AG20443 (cell line): ENCODE measurements at regions not wholly inside any gene's neighbourhood (a gene's known extent, or its start where the extent isn't known, plus 50 kb on each side); places are given as distances from the start of the nearest gene placed in this dataset.
"Not testable (repeated sequence)": the region's sequence is repeated elsewhere in the genome, so short reads cannot be mapped to it uniquely, and the experiment has no call there.

Experiments used
- DNase-seq: peaks from one replicate; pipeline ENCODE4 v3.0.0; 2012; ENCODE audit warnings: low spot score, mixed read lengths

DNA sequence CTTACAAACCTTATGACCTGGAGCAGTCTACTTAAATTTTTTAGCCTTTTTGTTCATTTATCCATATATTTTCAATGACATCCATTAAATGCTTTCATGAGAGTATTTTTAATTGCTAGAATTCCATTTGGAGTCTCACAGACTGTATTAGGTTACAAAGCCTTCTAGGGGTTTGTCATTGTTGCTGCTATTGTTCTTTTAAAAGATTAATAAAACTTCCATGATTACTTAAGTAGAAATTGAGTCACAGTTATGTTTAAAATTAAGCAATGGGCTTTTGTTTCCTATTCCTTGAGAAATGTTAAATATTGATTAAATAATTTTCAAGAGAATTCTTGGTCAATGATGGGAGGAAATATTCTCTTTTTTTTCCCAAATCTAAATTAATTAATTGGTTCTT, 1408.4 kb upstream of the RAG2 start:
- DNase-seq = no peak

DNA sequence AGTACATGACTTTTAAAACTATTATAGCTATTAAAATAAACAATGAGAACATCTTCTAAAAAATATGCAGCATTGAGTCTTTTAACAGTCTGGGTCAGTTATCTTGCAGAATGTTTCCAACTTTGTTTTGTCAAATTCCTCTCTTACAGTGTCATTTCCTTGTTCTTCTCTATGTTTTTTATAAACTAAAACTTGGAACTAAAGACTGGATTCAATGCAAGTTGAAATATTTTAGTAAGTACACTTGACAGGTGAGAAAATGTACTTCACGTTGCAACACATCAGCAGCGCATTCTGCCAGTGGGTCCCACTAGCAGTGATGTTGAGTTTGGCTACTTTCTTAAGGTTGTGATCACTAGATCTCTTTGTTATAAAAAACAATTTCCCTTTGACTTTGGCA, 1407.6 kb upstream of the RAG2 start:
- no peak for DNase-seq

DNA sequence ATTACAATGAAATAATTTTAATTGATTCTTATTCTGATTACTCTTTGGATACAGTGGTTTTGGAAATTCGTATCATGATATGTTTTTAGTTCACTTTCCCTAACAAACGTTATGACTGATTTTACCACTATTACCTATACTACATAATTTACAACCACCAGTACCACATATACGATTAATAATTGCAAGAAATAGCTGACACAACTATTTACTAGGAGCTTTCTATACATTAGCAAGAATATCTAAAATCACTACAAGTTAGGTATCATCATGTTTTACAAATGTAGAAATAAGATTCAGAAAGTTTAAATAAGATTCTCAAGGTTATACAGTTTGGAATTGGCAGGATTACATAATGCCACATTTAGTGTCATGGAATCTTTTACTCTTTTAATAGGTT, 1401.1 kb upstream of the RAG2 start:
- DNase-seq = no peak

DNA sequence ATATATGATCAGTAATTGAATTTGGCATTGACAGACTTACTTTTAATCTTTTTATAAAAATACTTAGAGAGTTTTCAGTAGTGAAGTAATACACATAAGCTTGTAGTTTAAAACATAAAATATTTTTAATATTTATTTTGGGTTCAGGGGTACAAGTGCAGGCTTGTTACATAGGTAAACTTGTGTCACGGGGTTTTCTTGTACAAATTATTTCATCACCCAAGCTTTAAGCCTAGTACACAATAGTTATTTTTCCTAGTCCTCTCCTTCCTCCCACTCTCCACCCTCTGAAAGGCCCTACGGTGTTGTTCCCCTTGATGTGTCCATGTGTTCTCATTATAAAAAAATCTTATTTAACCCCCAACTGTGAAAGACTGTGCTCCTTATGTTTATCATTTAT, 1397.8 kb upstream of the RAG2 start:
- DNase-seq = no peak

DNA sequence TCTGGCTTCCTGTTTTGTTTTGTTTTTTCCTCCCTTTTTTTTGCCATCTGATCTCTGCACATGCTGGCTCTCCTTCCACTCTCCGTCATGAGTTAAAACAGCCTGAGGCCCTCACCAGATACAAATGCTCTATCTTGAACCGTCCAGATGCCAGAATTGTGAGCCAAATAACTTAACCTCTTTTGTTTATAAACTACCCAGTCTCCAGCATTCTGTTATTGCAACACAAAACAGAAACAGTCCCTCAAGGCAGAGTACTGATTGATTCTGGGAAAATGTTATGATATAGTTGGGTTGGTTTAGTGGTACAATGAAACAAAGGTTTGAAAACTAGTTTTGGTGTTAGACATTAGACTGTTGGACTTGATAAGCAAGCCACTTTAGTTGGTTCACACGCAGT, 1390.0 kb upstream of the RAG2 start:
- no peak for DNase-seq

DNA sequence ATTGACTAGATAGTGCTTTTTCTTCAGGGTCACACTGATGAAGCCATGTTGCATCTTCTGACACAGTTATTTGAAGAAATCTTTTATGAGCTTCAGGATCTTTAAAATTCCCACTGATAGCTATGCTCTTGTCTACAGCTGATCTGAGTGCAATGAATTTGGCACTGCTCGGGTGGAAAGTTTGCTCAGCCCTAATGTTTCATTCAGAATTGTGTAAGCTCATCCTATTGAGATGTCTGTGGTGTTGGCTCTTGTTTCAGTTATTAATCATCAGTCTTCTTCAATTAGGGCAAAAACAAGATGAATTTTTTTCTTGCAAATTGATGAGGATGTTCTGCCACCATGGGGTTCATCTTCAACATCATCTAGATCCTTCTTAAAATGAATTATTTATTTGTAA, 1387.0 kb upstream of the RAG2 start:
- no peak for DNase-seq

DNA sequence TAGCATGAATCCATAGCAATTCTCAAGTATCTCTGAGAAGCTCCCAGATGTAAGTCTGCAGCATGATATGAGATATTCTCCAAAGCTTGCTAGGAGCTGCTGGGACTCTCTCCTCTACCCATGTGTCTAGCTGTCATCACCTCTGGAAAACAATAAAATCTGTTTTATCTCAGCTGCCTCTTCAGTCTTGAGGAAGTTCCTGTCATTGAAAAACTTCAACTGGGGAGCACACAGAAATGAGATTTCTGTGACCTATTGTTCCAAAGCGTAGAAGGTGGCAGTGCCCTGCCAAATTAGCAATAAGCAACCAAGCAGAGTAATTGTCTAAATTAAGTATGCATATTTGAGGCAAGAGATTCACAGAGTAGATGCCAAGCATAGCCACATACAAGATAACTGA, 1380.6 kb upstream of the RAG2 start:
- DNase-seq = no peak

DNA sequence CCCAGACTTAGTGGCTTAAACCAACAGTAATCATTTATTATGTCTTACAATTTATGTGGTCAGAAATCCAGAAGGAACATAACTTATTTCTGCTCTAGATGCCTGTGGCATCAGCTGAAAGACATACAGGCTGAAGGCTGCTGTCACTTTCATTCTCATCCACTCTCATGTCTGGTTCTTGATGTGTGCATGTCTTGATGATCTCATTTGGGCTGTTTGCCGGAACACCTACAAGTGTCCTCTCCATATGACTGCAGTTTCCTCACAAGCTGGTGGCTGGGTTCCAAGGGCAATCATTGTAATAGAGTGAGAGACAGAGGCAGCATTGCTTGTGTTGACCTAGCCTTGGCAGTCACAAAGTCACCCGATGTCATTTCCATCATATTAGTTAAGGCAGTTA, 1375.9 kb upstream of the RAG2 start:
- DNase-seq = no peak

DNA sequence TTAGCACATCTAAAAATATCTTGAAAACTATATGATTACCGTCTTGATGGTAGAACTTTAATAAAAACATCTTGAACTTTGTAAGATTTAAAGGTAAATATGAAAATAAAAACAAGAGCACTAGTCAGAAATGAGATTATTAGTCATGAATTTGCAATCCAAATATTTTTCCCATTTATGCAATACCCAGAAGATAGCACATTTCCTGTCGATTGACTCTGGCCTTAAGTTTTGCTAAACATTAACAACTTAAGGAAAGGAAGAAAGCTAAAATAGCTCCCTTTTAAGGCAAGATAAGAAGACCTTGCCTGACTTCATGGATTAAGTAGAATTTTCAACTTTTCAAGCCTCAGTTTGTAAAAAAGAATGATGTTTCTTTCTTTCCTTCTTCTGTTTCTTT, 1374.7 kb upstream of the RAG2 start:
- no peak for DNase-seq

DNA sequence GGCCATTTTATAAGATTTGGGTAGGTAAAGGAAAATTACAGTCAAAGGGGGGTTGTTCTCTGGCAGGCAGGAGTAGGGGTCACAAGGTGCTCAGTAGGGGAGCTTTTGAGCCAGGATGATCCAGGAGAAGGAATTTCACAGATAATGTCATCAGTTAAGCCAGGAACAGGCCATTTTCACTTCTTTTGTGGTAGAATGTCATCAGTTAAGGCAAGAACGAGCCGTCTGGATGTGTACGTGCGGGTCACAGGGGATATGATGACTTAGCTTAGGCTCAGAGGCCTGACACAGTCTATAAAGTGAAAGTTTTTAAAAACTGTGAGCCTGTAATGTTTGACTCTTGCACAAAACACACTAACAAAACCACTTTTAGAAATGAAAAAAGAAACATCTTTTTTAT, 1371.3 kb upstream of the RAG2 start:
- not testable (repeated sequence) for DNase-seq

DNA sequence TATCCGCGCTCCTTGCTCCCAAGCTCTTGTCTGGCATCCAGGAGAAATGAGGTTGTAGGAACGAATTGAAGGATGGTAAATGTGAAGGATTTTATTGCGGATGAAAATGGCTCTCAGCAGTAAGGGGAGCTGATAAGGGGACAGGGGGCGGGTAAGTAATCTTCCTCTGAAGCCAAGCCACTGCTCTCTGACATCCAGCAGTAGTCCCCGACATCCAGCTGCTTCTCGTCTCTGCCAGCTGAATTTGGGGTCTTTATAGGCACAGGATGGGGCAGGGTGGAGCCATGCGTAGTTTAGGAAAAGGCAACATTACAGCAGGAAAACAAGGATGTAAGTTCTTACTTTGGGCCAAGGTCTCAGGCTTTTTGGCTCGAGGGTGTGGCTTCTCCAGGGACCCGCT, 1370.1 kb upstream of the RAG2 start:
- DNase-seq = no peak

DNA sequence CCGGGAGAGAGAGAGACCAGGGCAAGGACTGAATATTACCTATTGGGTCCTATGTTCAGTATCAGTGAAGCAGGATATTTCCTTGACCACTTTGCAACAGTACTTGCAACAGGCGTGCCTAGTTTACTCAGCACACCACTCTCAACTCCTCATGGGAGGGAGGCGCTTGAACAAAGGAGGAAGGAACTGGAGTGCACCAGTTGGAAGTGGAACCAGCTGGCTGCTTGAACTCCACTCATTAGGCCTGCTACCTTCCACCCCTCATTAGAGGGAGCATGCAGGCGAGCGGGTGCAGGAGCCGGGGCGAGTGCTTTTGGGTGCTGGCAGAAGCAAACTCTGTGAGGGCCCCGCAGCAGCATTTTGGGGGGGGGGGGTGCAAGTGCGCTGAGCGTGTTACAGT, 1369.6 kb upstream of the RAG2 start:
- DNase-seq = no peak

DNA sequence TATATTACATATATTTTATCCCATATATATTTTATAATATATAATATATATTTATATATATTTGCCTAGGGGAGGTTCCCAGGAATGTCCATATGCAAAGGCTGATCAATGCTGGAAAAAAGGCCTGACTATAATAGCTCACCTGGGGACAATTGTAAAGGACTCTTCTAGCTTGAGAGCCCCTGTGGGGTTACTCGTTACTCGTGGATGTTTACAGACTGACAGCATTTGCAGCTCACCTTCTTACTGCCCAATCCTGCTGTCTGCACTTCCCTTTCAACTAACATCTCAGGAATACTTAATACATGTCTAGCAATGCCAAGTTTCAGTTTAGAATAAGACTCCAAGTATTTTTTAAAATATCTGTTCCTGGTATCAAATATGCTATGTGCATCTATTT, 1365.4 kb upstream of the RAG2 start:
- no peak for DNase-seq

DNA sequence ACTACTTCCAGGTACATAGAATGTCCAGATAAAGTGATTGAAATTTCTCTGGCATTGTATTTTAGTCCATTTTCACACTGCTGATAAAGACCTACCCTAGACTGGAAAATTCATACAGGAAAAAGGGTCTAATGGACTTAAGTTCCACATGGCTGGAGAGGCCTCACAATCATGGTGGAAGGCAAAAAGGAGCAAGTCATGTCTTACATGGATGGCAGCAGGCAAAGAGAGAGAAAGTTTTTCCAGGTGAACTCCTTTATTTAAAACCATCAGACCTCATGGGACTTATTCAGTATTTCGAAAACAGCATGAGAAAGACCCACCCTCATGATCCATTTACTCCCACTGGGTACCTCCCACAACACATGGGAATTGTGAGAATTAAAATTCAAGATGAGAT, 1359.7 kb upstream of the RAG2 start:
- no peak for DNase-seq

DNA sequence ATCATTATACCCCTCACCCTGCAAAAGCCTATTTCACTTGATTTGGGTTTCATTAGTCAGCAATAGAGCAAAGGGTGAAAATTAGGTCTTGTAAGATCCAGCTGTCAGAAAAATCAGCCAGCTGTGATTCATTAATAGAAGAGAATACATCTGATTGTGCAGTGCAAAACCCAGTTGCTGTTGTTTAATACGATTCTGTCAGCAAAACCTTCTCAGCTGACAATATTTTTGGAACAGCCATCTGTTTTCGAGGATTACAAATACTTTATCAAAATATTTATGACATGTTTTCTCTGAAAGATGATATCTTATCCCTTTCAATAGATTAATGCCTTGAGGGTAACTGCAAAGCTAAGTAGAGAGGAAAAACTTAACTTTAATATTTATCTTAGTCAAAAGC, 1354.0 kb upstream of the RAG2 start:
- DNase-seq = no peak

DNA sequence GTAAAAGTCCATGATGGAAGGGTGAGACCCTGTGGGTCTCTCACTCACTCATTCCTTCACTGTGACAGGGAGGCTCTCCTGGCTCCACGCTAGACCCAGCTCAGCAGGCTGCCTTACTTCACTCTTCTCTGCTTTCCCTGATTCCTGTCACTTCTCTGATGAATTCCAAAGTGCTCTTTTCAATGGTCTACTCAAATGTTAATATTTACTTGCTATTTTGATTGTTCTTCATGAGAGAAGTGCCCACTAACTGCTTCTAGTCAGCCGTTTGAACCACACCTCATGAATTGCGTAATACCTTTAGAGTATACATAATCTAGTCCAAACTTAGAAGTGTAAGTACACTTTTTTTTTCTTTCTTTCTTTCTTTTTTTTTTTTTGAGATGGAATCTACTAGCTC, 1350.2 kb upstream of the RAG2 start:
- no peak for DNase-seq

DNA sequence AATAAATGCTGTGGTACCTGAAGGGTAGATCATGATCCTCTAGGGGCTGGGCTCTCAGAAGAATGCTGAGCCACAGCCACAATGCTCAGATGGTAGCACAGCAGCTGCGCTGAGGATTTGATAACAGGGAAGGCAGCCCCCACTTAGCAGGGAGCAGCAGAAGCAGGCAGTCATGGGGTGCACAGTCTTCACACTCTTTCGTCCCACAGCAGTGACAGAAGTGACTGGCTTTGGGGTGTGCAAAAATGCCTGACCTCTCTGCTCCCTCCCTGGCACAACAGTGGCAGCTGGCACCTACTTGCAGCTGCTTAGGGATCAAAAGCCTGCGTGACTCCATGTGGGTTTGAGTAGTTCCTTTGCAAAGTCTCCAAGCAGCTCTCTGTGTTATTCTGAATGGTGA, 1349.8 kb upstream of the RAG2 start:
- no peak for DNase-seq

DNA sequence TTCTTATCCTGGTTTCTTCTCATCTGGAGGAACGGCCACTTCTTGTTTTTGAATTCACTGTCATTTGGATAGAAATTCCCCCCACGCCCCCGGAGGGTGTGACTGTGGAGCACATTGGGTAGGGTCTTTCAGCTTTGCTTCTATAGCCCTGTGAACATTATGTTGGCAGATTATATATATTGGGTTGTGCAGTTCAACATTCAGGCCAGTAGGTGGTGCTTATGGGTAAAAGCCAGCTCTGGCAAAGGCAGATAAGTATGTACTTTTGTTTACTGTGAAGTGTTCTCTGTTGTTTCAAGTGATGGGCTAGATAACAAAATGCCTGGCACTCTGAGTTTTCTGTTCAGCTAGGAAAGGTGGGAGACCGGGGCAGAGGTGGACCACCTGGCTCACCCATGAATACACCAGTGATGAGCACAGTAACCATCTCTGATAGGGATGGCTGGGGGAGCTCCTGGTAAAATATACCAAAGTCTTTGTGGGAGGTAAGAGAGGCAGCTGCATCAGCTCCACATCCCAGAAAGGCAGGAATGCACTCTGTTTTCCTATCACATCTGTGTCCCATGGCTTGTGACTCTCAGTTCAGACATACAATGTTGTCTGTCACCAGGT, 1348.2 kb upstream of the RAG2 start:
- DNase-seq = no peak

DNA sequence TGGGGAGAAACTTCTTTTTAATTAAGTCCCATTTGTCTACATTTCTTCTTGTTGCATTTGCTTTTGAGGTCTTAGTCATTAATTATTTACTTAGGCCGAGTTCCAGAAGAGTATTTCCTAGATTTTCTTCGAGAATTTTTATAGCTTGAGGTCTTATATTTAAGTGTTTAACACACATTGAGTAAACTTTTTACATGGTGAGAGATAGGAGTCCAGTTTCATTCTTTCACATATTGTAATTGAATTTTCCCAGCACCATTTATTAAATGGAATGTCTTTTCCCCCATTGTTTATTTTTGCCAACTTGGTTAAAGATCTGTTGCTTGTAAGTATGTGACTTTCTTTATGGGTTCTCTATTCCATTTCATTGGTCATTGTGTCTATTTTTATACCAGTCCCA, 1344.0 kb upstream of the RAG2 start:
- no peak for DNase-seq

DNA sequence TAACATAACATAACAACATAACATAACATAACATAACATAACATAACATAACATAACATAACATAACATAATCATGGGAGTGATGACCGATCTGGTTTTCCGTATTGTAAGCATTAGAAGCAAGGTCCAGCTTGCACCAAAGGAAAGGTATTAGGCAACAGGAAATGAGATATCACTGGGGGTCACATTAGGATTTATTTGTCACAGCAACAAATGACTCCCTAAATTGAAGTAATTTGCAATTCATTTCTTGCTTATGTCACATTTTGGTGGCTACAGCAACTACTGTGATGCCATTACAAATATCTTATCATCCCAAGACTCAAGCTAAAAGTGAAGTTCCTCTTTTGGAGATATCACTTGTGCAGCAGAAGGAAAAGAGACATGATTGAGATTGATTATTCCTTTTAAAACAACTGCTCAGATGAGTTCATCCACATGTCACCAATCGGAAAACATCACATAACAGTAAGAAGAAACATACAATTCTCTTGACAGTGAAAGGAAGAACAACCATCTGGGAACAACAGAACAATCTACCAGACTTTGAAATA, 1331.1 kb upstream of the RAG2 start:
- DNase-seq = no peak

DNA sequence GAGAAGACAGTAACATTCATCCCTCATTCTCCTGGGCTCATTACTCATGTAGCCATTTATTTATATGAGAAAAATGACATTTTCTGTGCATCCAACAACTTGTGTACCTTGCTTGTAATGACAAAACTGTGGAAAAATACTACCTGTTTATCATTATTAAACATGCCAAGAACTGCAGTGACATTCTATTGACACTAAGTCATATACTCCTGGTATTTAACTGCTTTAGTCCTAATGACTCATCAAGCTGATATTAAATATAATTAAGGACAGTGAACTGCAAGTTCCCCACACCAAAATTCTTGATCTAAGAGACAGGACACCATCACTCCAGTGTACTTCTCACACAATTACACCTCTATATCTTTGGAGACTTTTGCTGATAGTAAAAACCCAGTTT, 1328.7 kb upstream of the RAG2 start:
- DNase-seq = no peak

DNA sequence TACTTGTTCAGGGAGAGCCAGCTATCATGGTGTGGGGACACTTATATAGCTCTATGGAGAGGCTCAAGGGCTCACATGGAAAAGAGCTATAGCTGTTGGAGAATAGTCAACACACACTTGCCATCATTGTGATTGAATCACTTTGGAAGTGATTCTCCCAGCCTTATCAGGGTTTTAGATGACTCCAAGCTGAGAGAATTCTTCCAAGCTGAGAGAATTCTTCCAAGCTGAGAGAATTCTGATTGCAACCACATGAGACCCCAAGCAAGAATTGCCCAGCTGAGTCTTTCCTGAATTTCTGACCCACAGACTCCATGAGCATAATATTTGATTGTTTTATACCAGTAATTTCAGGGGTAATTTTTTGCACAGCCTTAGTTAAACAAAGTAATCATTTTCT, 1318.3 kb upstream of the RAG2 start:
- no peak for DNase-seq

DNA sequence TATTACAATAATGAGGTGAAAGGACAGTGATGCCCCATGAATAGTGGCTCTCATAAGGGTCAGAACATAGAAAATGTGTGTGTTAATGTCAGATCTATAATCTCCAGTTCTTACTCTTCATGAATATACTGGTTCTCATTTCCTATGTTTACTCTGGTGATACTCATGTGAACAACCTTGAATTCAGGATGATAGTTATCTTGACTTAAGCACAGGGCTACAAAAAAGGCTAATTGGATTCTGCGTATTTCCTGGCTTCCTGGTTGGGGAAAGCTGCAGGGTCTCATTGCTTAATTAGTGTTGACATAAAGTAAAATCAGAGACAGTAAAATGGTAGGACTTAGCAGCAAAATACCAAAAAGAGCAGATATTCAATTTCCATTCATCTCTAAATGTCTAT, 1316.8 kb upstream of the RAG2 start:
- no peak for DNase-seq

DNA sequence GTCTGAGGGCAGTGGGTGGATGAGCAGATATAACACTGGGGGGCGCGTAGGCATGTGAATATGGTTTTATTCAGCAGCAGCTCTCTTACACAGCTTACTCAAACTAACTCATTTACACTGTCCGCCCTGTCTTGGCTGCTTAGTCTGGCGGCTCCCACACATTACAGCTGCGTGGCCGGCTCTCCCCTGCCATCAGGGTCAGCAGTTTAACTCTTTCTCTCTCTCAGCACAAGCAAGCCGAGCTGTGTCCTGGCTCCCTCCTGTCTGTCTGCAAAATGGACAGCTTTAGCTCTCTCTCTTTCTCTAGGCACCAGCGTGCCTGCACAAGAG, 1310.1 kb upstream of the RAG2 start:
- DNase-seq = no peak
